Caco-2 (cell line): ENCODE measurements at regions not wholly inside any gene's neighbourhood (a gene's known extent, or its start where the extent isn't known, plus 50 kb on each side); places are given as distances from the start of the nearest gene placed in this dataset.

Experiments used
- BruUV-seq: library from RNA; stranded (reverse); fragments of 400-500 nt; replicated peaks from 2 replicates; lab custom pipeline; 2021; lab: Mats Ljungman, UMichigan
- CTCF ChIA-PET: fragments of 300-600 bp; sonication (Branson Sonifier 250); formaldehyde crosslinking; loops from one replicate; lab custom pipeline; 2022; ENCODE audit warnings: antibody characterized with exemption; lab: Charles Lee
- POLR2A ChIA-PET: fragments of 300-600 bp; sonication (Branson Sonifier 250); formaldehyde crosslinking; loops from one replicate; lab custom pipeline; 2022; ENCODE audit warnings: antibody characterized with exemption; lab: Charles Lee
- DNase-seq, 2 experiments: peaks; one replicate each; pipeline versions ENCODE4 v3.0.0 to v3.0.0-alpha.2; 2020 to 2022
- H3K27me3 ChIP-seq: replicated peaks from 2 replicates; pipeline ENCODE4 v1.6.0; 2011; ENCODE audit warnings: low read length; ENCODE audit not compliant: control insufficient read depth, insufficient read depth
- H3K36me3 ChIP-seq: 2 replicates; pipeline ENCODE4 v1.5.1; 2011; ENCODE audit warnings: low read length; ENCODE audit not compliant: control insufficient read depth, insufficient read depth
- H3K4me1 ChIP-seq: fragments of 250-450 bp; sonication (Bioruptor Pico); 2 replicates; pipeline ENCODE4 v1.5.1; 2020; ENCODE audit warnings: mild to moderate bottlenecking
- H3K4me3 ChIP-seq: 2 replicates; pipeline ENCODE4 v1.5.1; 2011; ENCODE audit warnings: low read depth, mild to moderate bottlenecking, control low read depth, low read length
- H3K9me3 ChIP-seq: fragments of 250-450 bp; sonication (Bioruptor Pico); 2 replicates; pipeline ENCODE4 v1.5.1; 2020; ENCODE audit warnings: mild to moderate bottlenecking, moderate library complexity
- H3K27ac Mint-ChIP-seq: one replicate; pipeline ENCODE4 v1.8.0; 2022; ENCODE audit warnings: mixed read lengths; ENCODE audit not compliant: unreplicated experiment
- H3K27me3 Mint-ChIP-seq: one replicate; pipeline ENCODE4 v1.8.0; 2022; ENCODE audit warnings: mixed read lengths; ENCODE audit not compliant: insufficient read depth, unreplicated experiment
- H3K36me3 Mint-ChIP-seq: one replicate; pipeline ENCODE4 v1.8.0; 2022; ENCODE audit warnings: mild to moderate bottlenecking, mixed read lengths; ENCODE audit not compliant: insufficient read depth, unreplicated experiment
- H3K4me1 Mint-ChIP-seq: one replicate; pipeline ENCODE4 v1.8.0; 2022; ENCODE audit warnings: low read depth, mixed read lengths; ENCODE audit not compliant: unreplicated experiment
- H3K4me3 Mint-ChIP-seq: one replicate; pipeline ENCODE4 v1.8.0; 2022; ENCODE audit warnings: mild to moderate bottlenecking, moderate library complexity, mixed read lengths; ENCODE audit not compliant: unreplicated experiment
- H3K9me3 Mint-ChIP-seq: one replicate; pipeline ENCODE4 v1.8.0; 2022; ENCODE audit warnings: mixed read lengths; ENCODE audit not compliant: unreplicated experiment
- CTCF ChIP-seq, 2 experiments: fragments of 200-600 bp in 1 of 2; IDR thresholded peaks; 1 replicate in 1 of 2; 2 replicates in 1 of 2; pipeline versions ENCODE4 v1.5.1 to v1.8.0; 2011 to 2022; ENCODE audit warnings: antibody characterized with exemption in 1 of 2, control low read depth in 1 of 2, inconsistent platforms in 1 of 2, low read depth in 1 of 2, low read length in 1 of 2, mild to moderate bottlenecking in 1 of 2, moderate library complexity in 1 of 2; ENCODE audit not compliant: insufficient read depth in 1 of 2, severe bottlenecking in 1 of 2, unreplicated experiment in 1 of 2
- intact Hi-C: fragments of 100-400 bp; cut with micrococcal nuclease; formaldehyde crosslinking; loops from one replicate; pipeline ENCODE4 v1.10.0; 2022; ENCODE audit not compliant: unreplicated experiment

GRCh38 chr7:138169441-138169851 is 93.2 kb downstream of the AKR1D1 start:
- intact Hi-C loops = loop anchor here (1.0 to 10.0 kb wide), 7 partner anchors 8 to 219 kb away; no protein-coding TSS in a partner anchor
- H3K9me3 Mint-ChIP-seq = peaks cover 44% of the 10 kb centered on the region
- POLR2A ChIA-PET = interaction anchor here (0.8 kb wide), 1 partner anchor 202 kb away, joined by 3 read pairs; no protein-coding TSS in a partner anchor
- no peak for TF ChIP-seq CTCF (IDR thresholded peaks at IDR 0.05; ENCODE audit: insufficient read depth in 1 of 2, low read depth in 1 of 2, low read length in 1 of 2, severe bottlenecking in 1 of 2, unreplicated experiment in 1 of 2)
- Histone ChIP-seq H3K36me3 (no peaks in the 10 kb centered on the region; the same call in 1 of the 2 replicates), H3K4me1 (peaks cover 48% of the 10 kb centered on the region), H3K4me3 (no peak overlapping the region), H3K9me3 (peaks cover 75% of the 10 kb centered on the region), H3K27me3 (no peaks in the 10 kb centered on the region)
- no peaks in the 10 kb centered on the region for H3K27me3 Mint-ChIP-seq
- peaks cover 29% of the 10 kb centered on the region for H3K36me3 Mint-ChIP-seq
- peak overlapping the region; percentile 16 for H3K4me3 Mint-ChIP-seq
- CTCF ChIA-PET = interaction anchor here (0.7 kb wide), 1 partner anchor 158 kb away, joined by 3 read pairs; no protein-coding TSS in a partner anchor
- H3K4me1 Mint-ChIP-seq = peaks cover 32% of the 10 kb centered on the region
- DNase-seq = peak; percentile 69 to 70
- peak overlapping the region; percentile 85 for H3K27ac Mint-ChIP-seq
- no TSS peak for BruUV-seq

DNA sequence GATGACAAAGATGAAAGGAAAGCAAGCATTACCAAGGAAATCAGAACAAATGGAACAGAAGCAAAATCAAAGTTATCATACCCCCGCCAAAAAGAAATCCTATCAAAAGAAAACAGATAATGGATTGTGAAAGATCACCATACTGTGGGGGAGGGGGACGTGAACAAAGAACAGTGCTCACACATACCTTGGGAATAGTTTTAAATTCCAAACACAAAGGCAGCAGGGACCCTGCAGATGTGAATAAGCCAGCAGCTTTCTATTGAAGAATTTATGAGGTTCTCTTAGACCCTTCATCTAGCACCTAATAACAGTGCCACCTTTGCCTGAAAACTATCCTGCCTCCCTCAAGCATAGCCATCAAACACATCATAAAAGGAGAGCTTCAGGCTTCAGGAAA is 94.0 kb downstream of the AKR1D1 start:
- no peaks in the 10 kb centered on the region for H3K27me3 Mint-ChIP-seq
- peaks cover 32% of the 10 kb centered on the region for H3K4me1 Mint-ChIP-seq
- no peak overlapping the region for H3K4me3 Mint-ChIP-seq
- Histone ChIP-seq H3K36me3 (no peaks in the 10 kb centered on the region; the same call in 1 of the 2 replicates), H3K4me3 (no peak overlapping the region), H3K4me1 (peaks cover 48% of the 10 kb centered on the region), H3K27me3 (no peaks in the 10 kb centered on the region), H3K9me3 (peaks cover 71% of the 10 kb centered on the region)
- POLR2A ChIA-PET = no interaction called here
- CTCF ChIA-PET = no interaction called here
- intact Hi-C loops = no loop called here
- TF ChIP-seq CTCF (IDR thresholded peaks at IDR 0.05; ENCODE audit: insufficient read depth in 1 of 2, low read depth in 1 of 2, low read length in 1 of 2, severe bottlenecking in 1 of 2, unreplicated experiment in 1 of 2) = no peak
- peaks cover 44% of the 10 kb centered on the region for H3K9me3 Mint-ChIP-seq
- peak overlapping the region; percentile 85 for H3K27ac Mint-ChIP-seq
- H3K36me3 Mint-ChIP-seq = peaks cover 24% of the 10 kb centered on the region
- peak; percentile 35 to 45 for DNase-seq
- no TSS peak for BruUV-seq

DNA sequence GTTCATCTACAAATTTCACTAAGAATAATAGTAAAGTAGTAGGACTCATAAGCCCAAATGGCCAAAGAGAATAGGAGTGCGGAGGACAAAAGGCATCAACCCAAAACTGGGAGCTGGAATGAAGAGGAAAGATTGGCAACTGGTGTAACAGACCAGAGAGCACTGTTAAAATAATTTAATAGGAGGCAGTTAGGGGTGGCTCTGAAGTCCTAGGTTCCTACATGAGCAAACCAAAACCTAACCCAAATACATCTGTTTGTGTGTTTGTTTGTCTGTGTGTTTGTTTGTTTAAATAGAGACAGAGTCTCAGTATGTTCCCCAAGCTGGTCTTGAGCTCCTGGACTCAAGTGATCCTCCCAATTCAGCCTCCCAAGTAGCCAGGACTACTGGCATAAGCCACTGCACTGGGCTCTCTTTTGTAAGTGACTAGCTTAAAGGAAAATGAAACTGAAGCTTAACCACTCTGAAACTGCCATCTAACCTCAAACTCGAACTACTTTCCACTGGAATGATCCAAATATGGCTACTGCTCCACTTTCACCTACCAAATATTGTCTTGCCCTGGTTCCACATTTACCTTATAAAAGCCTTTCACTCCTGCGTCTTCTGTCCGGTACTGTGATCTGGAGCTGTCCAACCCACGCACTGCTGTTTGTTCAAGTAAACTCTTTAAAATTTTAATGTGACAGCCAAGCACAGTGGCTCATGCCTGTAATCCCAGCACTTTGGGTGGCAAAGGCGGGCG is 94.9 kb downstream of the AKR1D1 start:
- CTCF ChIA-PET = no interaction called here
- BruUV-seq = no TSS peak
- Mint-ChIP-seq H3K27me3 (no peaks in the 10 kb centered on the region), H3K9me3 (peaks cover 50% of the 10 kb centered on the region), H3K27ac (peak overlapping the region; percentile 85), H3K4me3 (peak overlapping the region; percentile 19), H3K36me3 (peaks cover 24% of the 10 kb centered on the region), H3K4me1 (peaks cover 32% of the 10 kb centered on the region)
- POLR2A ChIA-PET = no interaction called here
- Histone ChIP-seq H3K4me3 (no peak overlapping the region), H3K4me1 (peaks cover 48% of the 10 kb centered on the region), H3K9me3 (peaks cover 68% of the 10 kb centered on the region), H3K36me3 (no peaks in the 10 kb centered on the region; the same call in 1 of the 2 replicates), H3K27me3 (no peaks in the 10 kb centered on the region)
- no peak for TF ChIP-seq CTCF (IDR thresholded peaks at IDR 0.05; ENCODE audit: insufficient read depth in 1 of 2, low read depth in 1 of 2, low read length in 1 of 2, severe bottlenecking in 1 of 2, unreplicated experiment in 1 of 2)
- DNase-seq = no peak
- intact Hi-C loops = no loop called here
